ENCODE measurements at regions not wholly inside any gene's neighbourhood (a gene's known extent, or its start where the extent isn't known, plus 50 kb on each side); places are given as distances from the start of the nearest gene placed in this dataset.
"Not testable (repeated sequence)": the region's sequence is repeated elsewhere in the genome, so short reads cannot be mapped to it uniquely, and the experiment has no call there.

- DNase-seq = no peak
Measured at GRCh38 chr3:194051366-194052149, 84.4 kb upstream of the HES1 start.

DNA sequence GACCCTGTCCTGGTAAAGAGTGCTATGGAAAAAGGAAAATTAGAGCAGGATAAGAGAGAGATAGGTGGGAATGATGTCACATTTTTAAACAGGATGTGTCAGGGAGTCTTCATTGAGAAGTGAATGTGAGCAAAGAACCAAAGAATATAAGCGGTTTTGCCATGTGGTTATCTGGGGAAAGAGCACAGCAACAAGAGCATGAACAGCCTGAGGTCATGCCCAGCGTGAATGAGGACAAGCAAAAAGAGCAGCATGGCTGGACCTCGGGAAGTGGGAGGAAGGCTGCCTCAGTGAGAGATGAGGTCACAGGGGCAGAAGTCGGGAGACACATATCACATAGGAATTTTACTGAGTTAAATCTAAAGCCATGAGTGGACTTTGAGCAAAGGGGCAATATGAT lies 82.8 kb upstream of the HES1 start:
- no peak for DNase-seq

GRCh38 chr3:194054016-194054415 lies 81.9 kb upstream of the HES1 start:
- DNase-seq = no peak

DNA sequence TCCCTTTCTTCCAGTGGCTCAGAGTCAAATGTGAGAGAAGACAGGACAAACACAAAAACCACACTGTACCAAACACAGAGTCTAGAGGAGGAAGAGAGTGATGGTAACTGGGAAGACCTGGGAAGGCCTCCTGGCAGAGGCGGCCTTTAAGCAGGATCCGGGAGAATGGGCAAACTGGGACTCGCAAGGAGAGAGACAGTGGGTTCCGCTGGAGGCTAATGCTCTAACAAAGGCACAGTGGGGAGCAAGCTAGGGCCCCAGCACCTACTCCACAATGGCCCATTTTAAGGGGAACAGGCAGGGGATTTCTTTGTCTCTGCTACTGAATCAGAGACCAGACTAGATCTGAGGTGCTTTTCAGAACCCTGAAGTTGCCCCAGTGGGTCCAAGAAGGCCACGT lies 81.4 kb upstream of the HES1 start:
- DNase-seq = no peak

- DNase-seq = no peak
Measured at GRCh38 chr3:194054961-194055360, 81.0 kb upstream of the HES1 start.

DNA sequence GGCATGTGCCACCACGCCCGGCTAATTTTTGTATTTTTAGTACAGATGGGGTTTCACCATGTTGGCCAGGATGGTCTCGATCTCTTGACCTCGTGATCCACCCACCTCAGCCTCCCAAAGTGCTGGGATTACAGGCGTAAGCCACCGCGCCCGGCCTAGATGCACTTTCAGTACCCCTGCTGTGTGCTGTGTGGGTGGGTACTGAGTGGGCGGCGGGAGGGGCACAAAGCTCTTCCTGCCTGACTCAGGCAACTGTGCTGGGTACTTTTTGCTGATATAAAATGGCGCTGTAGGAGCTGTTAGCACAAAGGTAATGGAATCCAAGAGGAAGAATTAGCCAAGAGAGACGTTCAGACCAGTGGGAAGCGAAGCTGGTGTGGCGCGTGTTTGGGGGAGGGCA lies 79.6 kb upstream of the HES1 start:
- not testable (repeated sequence) for DNase-seq

DNA sequence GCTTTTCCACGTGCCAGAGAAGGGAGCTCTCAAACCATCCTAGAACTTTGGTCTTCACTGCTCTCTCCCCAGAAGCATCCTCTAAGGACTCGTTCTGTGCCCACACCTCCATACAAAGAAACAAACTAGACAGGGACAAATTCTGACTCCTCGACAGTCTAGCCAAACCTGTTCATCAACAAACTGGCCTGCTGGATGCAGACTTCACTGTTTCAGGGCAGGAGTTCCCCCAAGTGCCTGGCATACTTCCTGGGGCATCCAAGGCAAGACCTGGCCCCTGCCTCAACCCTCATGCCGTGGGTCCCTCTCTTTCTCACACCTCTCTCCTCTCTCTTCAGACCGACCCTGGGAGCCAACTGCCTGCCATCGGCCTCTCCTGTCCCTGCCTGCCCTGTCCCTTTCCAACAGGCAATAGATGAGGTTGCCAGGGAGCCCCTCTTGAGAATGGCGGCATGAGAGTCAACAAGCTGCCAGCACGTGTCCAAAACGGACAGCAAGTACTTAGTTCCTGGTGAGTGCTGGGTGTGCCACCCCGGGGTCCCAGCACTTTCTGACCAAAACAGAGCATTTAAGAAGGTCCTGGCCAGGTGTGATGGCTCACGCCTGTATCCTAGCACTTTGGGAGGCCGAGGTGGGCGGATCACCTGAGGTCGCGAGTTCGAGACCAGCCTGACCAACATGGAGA lies 79.1 kb upstream of the HES1 start:
- no peak for DNase-seq

GRCh38 chr3:194057570-194058188 lies 78.3 kb upstream of the HES1 start:
- DNase-seq = no peak

DNA sequence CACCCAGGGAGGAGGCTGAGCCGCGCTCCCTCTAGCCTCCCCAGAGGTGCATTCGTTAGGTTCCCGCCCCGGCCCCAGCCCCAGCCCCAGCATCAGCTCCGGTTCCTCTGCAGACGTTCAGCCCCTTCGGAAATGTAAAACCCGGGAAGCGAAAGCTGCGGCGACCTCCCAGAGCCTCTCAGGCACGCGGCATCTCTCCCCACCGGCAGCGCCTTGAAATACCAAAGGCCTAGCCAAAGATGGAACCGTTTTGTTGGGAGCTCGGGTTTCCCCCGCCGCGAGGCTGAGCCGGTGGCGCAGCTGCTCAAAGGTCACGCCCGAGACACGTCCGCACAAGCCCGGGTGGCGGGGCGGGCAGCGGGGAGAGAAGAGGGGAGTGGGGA lies 77.8 kb upstream of the HES1 start:
- no peak for DNase-seq

GRCh38 chr3:194058753-194059152 lies 77.2 kb upstream of the HES1 start:
- DNase-seq = no peak

GRCh38 chr3:194061421-194062030 lies 74.4 kb upstream of the HES1 start:
- no peak for DNase-seq

- no peak for DNase-seq
Measured at GRCh38 chr3:194062830-194063229, 73.1 kb upstream of the HES1 start.

GRCh38 chr3:194064380-194065332 lies 71.3 kb upstream of the HES1 start:
- no peak for DNase-seq

GRCh38 chr3:194067327-194067726 lies 68.6 kb upstream of the HES1 start:
- not testable (repeated sequence) for DNase-seq

DNA sequence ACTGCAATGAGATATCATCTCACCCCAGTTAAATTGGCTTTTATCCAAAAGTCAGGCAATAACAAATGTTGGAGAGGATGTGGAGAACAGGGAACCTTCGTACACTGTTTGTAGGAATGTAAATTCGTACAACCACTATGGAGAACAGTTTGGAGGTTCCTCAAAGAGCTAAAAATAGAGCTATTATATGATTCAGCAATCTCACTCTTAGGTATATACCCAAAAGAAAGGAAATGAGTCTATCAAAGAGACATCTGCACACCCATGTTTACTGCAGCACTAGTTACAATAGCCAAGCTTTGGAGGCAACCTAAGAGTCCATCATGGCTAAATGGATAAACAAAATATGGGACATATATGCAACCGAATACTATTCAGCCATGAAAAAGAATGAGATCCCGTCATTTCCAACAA lies 68.0 kb upstream of the HES1 start:
- no peak for DNase-seq

GRCh38 chr3:194069421-194070219 lies 66.3 kb upstream of the HES1 start:
- DNase-seq = no peak

DNA sequence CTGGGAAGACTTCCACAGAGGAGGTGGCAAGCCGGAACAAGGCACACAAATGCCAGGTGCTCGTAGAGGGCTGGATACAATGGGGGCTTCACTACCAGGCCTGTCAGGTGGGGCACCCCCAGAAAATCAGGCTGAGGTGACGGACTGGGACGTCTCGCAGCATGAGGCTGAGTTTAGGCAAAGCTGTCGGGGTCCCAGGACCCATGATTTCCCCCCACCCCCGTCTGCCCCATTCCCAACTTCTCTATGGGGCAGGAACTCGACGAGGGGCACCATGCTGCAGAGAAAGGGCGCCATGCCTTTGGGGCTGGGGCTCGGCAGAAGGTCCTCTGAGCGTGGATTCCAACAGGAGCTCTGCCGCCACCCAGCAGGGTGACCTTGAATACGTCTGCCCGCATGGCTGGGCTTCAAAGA lies 65.7 kb upstream of the HES1 start:
- no peak for DNase-seq

- DNase-seq = peak; percentile 22
Measured at GRCh38 chr3:194070634-194071409, 65.1 kb upstream of the HES1 start.

- DNase-seq = no peak
Measured at GRCh38 chr3:194072097-194072428, 63.9 kb upstream of the HES1 start.

- no peak for DNase-seq
Measured at GRCh38 chr3:194072691-194073279, 63.2 kb upstream of the HES1 start.

Data from effector CD8-positive, alpha-beta T cell (primary cell).